K562 (cell line): ENCODE measurements at regions not wholly inside any gene's neighbourhood (a gene's known extent, or its start where the extent isn't known, plus 50 kb on each side); places are given as distances from the start of the nearest gene placed in this dataset.

Experiments used
- ATAC-seq: fragments of 200-7000 bp; cut with Tn5 transposase; 3 replicates; pipeline ENCODE4 v1.9.1; 2020; ENCODE audit warnings: moderate library complexity
- BruUV-seq: library from RNA; stranded (reverse); fragments of 400-500 nt; replicated peaks from 2 replicates; lab custom pipeline; 2021; lab: Mats Ljungman, UMichigan
- CTCF ChIA-PET: fragments of 300-600 bp; formaldehyde crosslinking; extraction: SDS; loops from one replicate; lab custom pipeline; 2021; ENCODE audit warnings: low intra/inter-chr PET ratio; lab: Yijun Ruan, JAX
- POLR2A ChIA-PET: fragments of 300-600, 350-650 bp; sonication (Branson Sonifier 250); formaldehyde crosslinking; extraction: SDS; loops from one replicate; lab custom pipeline; 2021; ENCODE audit warnings: antibody characterized with exemption, inconsistent platforms; lab: Yijun Ruan, JAX
- DNase-seq, 4 experiments: peaks; one replicate each; pipeline versions ENCODE4 v3.0.0 to v3.0.0-alpha.2; 2011 to 2018; ENCODE audit warnings: low spot score in 3 of 4, mixed read lengths in 3 of 4; ENCODE audit errors: extremely low read depth in 1 of 4
- FAIRE-seq: peaks from 2 replicates; lab custom pipeline; 2011; peaks lifted over from hg19 to GRCh38; lab: Jason Lieb, UNC
- H2AFZ ChIP-seq: 2 replicates; pipeline ENCODE4 v1.6.0; 2011; ENCODE audit warnings: low read depth, low read length, control low read depth, inconsistent platforms
- H3K27ac ChIP-seq: fragments of 200-600 bp; 3 replicates; pipeline ENCODE4 v1.8.0; 2011; ENCODE audit warnings: low read depth, mild to moderate bottlenecking, control low read depth, inconsistent platforms, low read length, moderate library complexity, mixed read lengths; ENCODE audit errors: extremely low read depth
- H3K27me3 ChIP-seq, 2 experiments: fragments of 300-600 bp in 1 of 2; 2 replicates in 1 of 2; 3 replicates in 1 of 2; pipeline versions ENCODE4 v1.6.0 to v1.8.0; 2011; ENCODE audit warnings: inconsistent platforms in 2 of 2, low read length in 2 of 2, mild to moderate bottlenecking in 1 of 2, mixed read lengths in 1 of 2, moderate library complexity in 1 of 2; ENCODE audit not compliant: control insufficient read depth in 2 of 2, insufficient read depth in 2 of 2
- H3K36me3 ChIP-seq: fragments of 300-600 bp; 3 replicates; pipeline ENCODE4 v1.8.0; 2011; ENCODE audit warnings: mild to moderate bottlenecking, low read length, inconsistent platforms; ENCODE audit not compliant: control insufficient read depth, insufficient read depth
- H3K4me1 ChIP-seq, 2 experiments: fragments of 200-600 bp in 1 of 2; replicated peaks in 1 of 2; 2 replicates in 1 of 2; 3 replicates in 1 of 2; pipeline versions ENCODE4 v1.5.1 to v1.8.0; 2011; ENCODE audit warnings: inconsistent platforms in 2 of 2, low read length in 2 of 2, mild to moderate bottlenecking in 1 of 2, mixed read lengths in 1 of 2, moderate library complexity in 1 of 2; ENCODE audit not compliant: control insufficient read depth in 2 of 2, insufficient read depth in 2 of 2
- H3K4me2 ChIP-seq: 2 replicates; pipeline ENCODE4 v1.6.1; 2011; ENCODE audit warnings: low read length, control low read depth, inconsistent platforms, mixed read lengths; ENCODE audit not compliant: insufficient read depth
- H3K4me3 ChIP-seq: fragments of 200-600 bp; sonication (generic), shearing (Covaris generic); 2 replicates; pipeline ENCODE4 v1.5.1; 2016; ENCODE audit warnings: control low read depth, inconsistent platforms
- H3K79me2 ChIP-seq: fragments of 200-600 bp; 3 replicates; pipeline ENCODE4 v1.8.0; 2011; ENCODE audit warnings: low read length, inconsistent platforms; ENCODE audit not compliant: control insufficient read depth, insufficient read depth
- H3K9ac ChIP-seq, 2 experiments: 2 replicates each; pipeline versions ENCODE4 v1.6.0 to v1.6.1; 2011; ENCODE audit warnings: low read depth in 2 of 2, low read length in 2 of 2, control low read depth in 1 of 2, inconsistent platforms in 1 of 2, mild to moderate bottlenecking in 1 of 2, mixed read lengths in 1 of 2; ENCODE audit not compliant: insufficient read depth in 1 of 2
- H3K9me1 ChIP-seq: one replicate; pipeline ENCODE4 v1.6.0; 2011; ENCODE audit warnings: inconsistent platforms, mild to moderate bottlenecking, low read length, moderate library complexity; ENCODE audit not compliant: control insufficient read depth, insufficient read depth
- H3K9me3 ChIP-seq: replicated peaks from 2 replicates; pipeline ENCODE4 v1.5.1; 2011; ENCODE audit warnings: low read depth, low read length, inconsistent platforms; ENCODE audit not compliant: control insufficient read depth, insufficient read depth
- H4K20me1 ChIP-seq: replicated peaks from 2 replicates; pipeline ENCODE4 v1.6.1; 2011; ENCODE audit warnings: low read length, inconsistent platforms, mixed read lengths; ENCODE audit not compliant: control insufficient read depth, insufficient read depth
- ARHGAP35 ChIP-seq: fragments of 450-650 bp; IDR thresholded peaks from 2 replicates; pipeline ENCODE4 v1.6.1; 2018; ENCODE audit not compliant: partially characterized antibody
- ARID3A ChIP-seq: IDR thresholded peaks from 2 replicates; pipeline ENCODE4 v1.6.1; 2012; ENCODE audit warnings: low read depth, low read length, improper control_type of control experiment, borderline replicate concordance
- ASH1L ChIP-seq: fragments of 450-650 bp; IDR thresholded peaks from 2 replicates; pipeline ENCODE4 v1.6.1; 2018; ENCODE audit warnings: borderline replicate concordance, mild to moderate bottlenecking, low read depth; ENCODE audit not compliant: partially characterized antibody
- BHLHE40 ChIP-seq: IDR thresholded peaks from 2 replicates; pipeline ENCODE4 v1.6.1; 2011; ENCODE audit warnings: low read length, improper control_type of control experiment
- CBFA2T3 ChIP-seq: fragments of 450-650 bp; IDR thresholded peaks from 2 replicates; pipeline ENCODE4 v1.6.1; 2017
- ESRRB ChIP-seq: fragments of 250-450 bp; sonication (Bioruptor Pico); IDR thresholded peaks from 2 replicates; pipeline ENCODE4 v1.5.0; 2020; ENCODE audit warnings: mild to moderate bottlenecking, moderate library complexity, borderline replicate concordance
- GABPB1 ChIP-seq: sonication (generic); formaldehyde crosslinking; IDR thresholded peaks from 2 replicates; pipeline ENCODE4 v1.8.0; 2022; ENCODE audit warnings: mild to moderate bottlenecking, missing genetic modification reagents
- KDM4B ChIP-seq, 2 experiments: fragments of 450-650 bp in 1 of 2; sonication (generic) in 1 of 2; IDR thresholded peaks; 2 replicates each; pipeline ENCODE4 v1.6.1; 2016 to 2017; ENCODE audit warnings: borderline replicate concordance in 2 of 2, antibody characterized with exemption in 1 of 2, low read depth in 1 of 2, mild to moderate bottlenecking in 1 of 2
- MCM3 ChIP-seq: fragments of 450-650 bp; IDR thresholded peaks from 2 replicates; pipeline ENCODE4 v1.6.1; 2016
- MEIS2 ChIP-seq: fragments of 450-650 bp; IDR thresholded peaks from 2 replicates; pipeline ENCODE4 v1.6.1; 2014; ENCODE audit warnings: mild to moderate bottlenecking; ENCODE audit not compliant: partially characterized antibody
- PHB2 ChIP-seq: fragments of 450-650 bp; IDR thresholded peaks from 2 replicates; pipeline ENCODE4 v1.6.1; 2017; ENCODE audit warnings: low read depth
- PHF8 ChIP-seq: fragments of 200-600 bp; sonication (generic); IDR thresholded peaks from 2 replicates; pipeline ENCODE4 v1.6.1; 2012; ENCODE audit warnings: mixed run types, mild to moderate bottlenecking, inconsistent platforms, low read length, moderate library complexity, borderline replicate concordance
- PRMT5 ChIP-seq: sonication (generic); formaldehyde crosslinking; IDR thresholded peaks from 2 replicates; pipeline ENCODE4 v1.5.0; 2020; ENCODE audit warnings: missing genetic modification reagents
- RUNX1 ChIP-seq: sonication (generic); IDR thresholded peaks from 2 replicates; pipeline ENCODE4 v1.6.1; 2016; ENCODE audit warnings: antibody characterized with exemption, low read depth
- SAFB ChIP-seq: fragments of 200-400 bp; formaldehyde crosslinking; IDR thresholded peaks from 2 replicates; pipeline ENCODE4 v1.6.1; 2017; ENCODE audit warnings: low read depth, low read length, borderline replicate concordance
- U2AF1 ChIP-seq: fragments of 200-400 bp; formaldehyde crosslinking; optimal IDR thresholded peaks from 2 replicates; pipeline ENCODE3; 2017; ENCODE audit warnings: mild to moderate bottlenecking, low read depth, low read length, moderate library complexity
- ZNF197 ChIP-seq: fragments of 200-800 bp; sonication (Bioruptor generic); IDR thresholded peaks from 2 replicates; pipeline ENCODE4 v1.6.1; 2016; ENCODE audit warnings: low read depth, missing genetic modification characterization, missing compliant biosample characterization
- ZNF696 ChIP-seq: fragments of 250-450 bp; sonication (Bioruptor Pico); conservative IDR thresholded peaks from 2 replicates; pipeline ENCODE4 v1.4.0; 2020; ENCODE audit warnings: mild to moderate bottlenecking, moderate library complexity
- WGBS: fragments of 100-300 bp; shearing (Covaris generic); methylation state at CpG from one replicate; pipeline ENCODE4 v1.1.6; 2016; ENCODE audit warnings: low coverage, mixed read lengths; ENCODE audit not compliant: insufficient coverage; ENCODE audit errors: missing lambda C conversion rate; 5-methylcytosine and 5-hydroxymethylcytosine counted together
- in situ Hi-C: fragments of 300-500 bp; cut with MboI; formaldehyde crosslinking; loops from 4 replicates; pipeline ENCODE4 v1.15.0; 2018; ENCODE audit warnings: inconsistent platforms, mixed read lengths
- intact Hi-C: fragments of 100-400 bp; cut with micrococcal nuclease; formaldehyde crosslinking; loops from 2 replicates; pipeline ENCODE4 v1.14.2; 2022
- TF ChIP-seq, protein P1 (sequence below), 2 experiments: fragments of 450-650 bp; conservative IDR thresholded peaks; 2 replicates each; pipeline ENCODE4 v1.6.1; 2017; ENCODE audit warnings: mild to moderate bottlenecking in 2 of 2, moderate library complexity in 2 of 2

- FAIRE-seq: no peak
- in situ Hi-C loops (no loop called here), intact Hi-C loops (no loop called here)
- CTCF ChIA-PET: no interaction called here
- H3K27me3 ChIP-seq: no peaks in the 10 kb centered on the region
- H2AFZ ChIP-seq: no peak overlapping the region
- H3K27ac ChIP-seq: no peak overlapping the region
- no peak for DNase-seq
- H3K4me1 ChIP-seq: no peaks in the 10 kb centered on the region
- WGBS: under 1% methylated on average over 5 of the region's 5 CpGs
- H3K36me3 ChIP-seq: no peaks in the 10 kb centered on the region
- H3K4me3 ChIP-seq: no peak overlapping the region
- ATAC-seq: no peak
- no peak for TF ChIP-seq ASH1L
- TF ChIP-seq PHF8: no peak
- TF ChIP-seq, protein P1, sequence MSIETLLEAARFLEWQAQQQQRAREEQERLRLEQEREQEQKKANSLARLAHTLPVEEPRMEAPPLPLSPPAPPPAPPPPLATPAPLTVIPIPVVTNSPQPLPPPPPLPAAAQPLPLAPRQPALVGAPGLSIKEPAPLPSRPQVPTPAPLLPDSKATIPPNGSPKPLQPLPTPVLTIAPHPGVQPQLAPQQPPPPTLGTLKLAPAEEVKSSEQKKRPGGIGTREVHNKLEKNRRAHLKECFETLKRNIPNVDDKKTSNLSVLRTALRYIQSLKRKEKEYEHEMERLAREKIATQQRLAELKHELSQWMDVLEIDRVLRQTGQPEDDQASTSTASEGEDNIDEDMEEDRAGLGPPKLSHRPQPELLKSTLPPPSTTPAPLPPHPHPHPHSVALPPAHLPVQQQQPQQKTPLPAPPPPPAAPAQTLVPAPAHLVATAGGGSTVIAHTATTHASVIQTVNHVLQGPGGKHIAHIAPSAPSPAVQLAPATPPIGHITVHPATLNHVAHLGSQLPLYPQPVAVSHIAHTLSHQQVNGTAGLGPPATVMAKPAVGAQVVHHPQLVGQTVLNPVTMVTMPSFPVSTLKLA (conservative IDR thresholded peaks at IDR 0.05): no peak
- no peak for TF ChIP-seq ZNF696
- TF ChIP-seq CBFA2T3: no peak
- TF ChIP-seq KDM4B (IDR thresholded peaks at IDR 0.05; ENCODE audit: borderline replicate concordance in 2 of 2, low read depth in 1 of 2): no peak
- no peak for TF ChIP-seq PHB2
- no peak for TF ChIP-seq ZNF197 (CRISPR knock-in tag)
- no peak for TF ChIP-seq RUNX1
- TF ChIP-seq U2AF1: no peak
- TF ChIP-seq PRMT5 (CRISPR knock-in tag): no peak
- no peak for TF ChIP-seq ARHGAP35
- no peak for TF ChIP-seq MEIS2
- TF ChIP-seq SAFB: no peak
- no peak for TF ChIP-seq BHLHE40
- no peak for TF ChIP-seq ARID3A
- TF ChIP-seq MCM3: no peak
- TF ChIP-seq ESRRB (CRISPR knock-in tag): no peak
- no peak for TF ChIP-seq GABPB1
- no peak overlapping the region for H3K4me2 ChIP-seq
- H3K9me3 ChIP-seq: no peaks in the 10 kb centered on the region
- POLR2A ChIA-PET: interaction anchor here (1.0 kb wide), 1 partner anchor 37 kb away, joined by 3 read pairs; no protein-coding TSS in a partner anchor
- H3K9me1 ChIP-seq: no peaks in the 10 kb centered on the region
- no TSS peak for BruUV-seq
- H3K79me2 ChIP-seq: no peaks in the 10 kb centered on the region
- H3K9ac ChIP-seq: no peak overlapping the region
- H4K20me1 ChIP-seq: no peaks in the 10 kb centered on the region
These were observed 104.4 kb upstream of the ESR1 start for GRCh38 chr6:151702851-151703658.
